ENCODE measurements at regions not wholly inside any gene's neighbourhood (a gene's known extent, or its start where the extent isn't known, plus 50 kb on each side); places are given as distances from the start of the nearest gene placed in this dataset.

DNA sequence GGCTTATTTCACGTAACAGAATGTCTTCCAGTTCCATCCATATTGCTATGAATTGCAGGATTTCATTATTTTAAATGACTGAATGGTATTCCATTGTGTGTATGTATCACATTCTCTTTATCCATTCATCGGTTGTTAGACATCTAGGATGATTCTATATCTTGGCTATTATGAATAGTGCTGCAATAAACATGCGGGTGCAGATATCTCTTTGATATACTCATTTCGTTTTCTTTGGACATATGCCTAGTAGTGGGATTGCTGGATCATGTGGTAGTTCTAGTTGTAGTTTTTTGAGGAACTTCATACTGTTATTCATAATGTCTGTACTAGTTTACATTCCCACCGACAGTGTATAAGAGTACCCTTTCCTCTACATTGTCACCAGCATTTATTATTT, 460.5 kb downstream of the MAN2A1 start:
- no peaks in the 10 kb centered on the region for H3K27me3 ChIP-seq (ENCODE audit: control insufficient read depth, insufficient read depth, low read length)
- H3K79me2 ChIP-seq = no peaks in the 10 kb centered on the region
- H3K9ac ChIP-seq = no peak overlapping the region
- no peaks in the 10 kb centered on the region for H3K9me3 ChIP-seq (ENCODE audit: control insufficient read depth, low read length)
- no peak overlapping the region for H3K4me2 ChIP-seq (ENCODE audit: low read length)
- H3K4me3 ChIP-seq (ENCODE audit: low read depth, low read length) = no peak overlapping the region
- H3K4me1 ChIP-seq = no peaks in the 10 kb centered on the region
- H3K36me3 ChIP-seq (ENCODE audit: control insufficient read depth, insufficient read depth, low read length) = no peaks in the 10 kb centered on the region
- H2AFZ ChIP-seq = no peak overlapping the region
- no peak for TF ChIP-seq CTCF (IDR thresholded peaks at IDR 0.05)
- no peak overlapping the region for H3K27ac ChIP-seq

- Histone ChIP-seq H3K27me3 (ENCODE audit: control insufficient read depth, insufficient read depth, low read length) (no peaks in the 10 kb centered on the region), H3K4me3 (ENCODE audit: low read depth, low read length) (no peak overlapping the region), H3K9ac (no peak overlapping the region), H3K9me3 (ENCODE audit: control insufficient read depth, low read length) (no peaks in the 10 kb centered on the region), H3K36me3 (ENCODE audit: control insufficient read depth, insufficient read depth, low read length) (no peaks in the 10 kb centered on the region), H3K27ac (no peak overlapping the region), H2AFZ (no peak overlapping the region), H3K79me2 (no peaks in the 10 kb centered on the region), H3K4me1 (no peaks in the 10 kb centered on the region), H3K4me2 (ENCODE audit: low read length) (no peak overlapping the region)
- no peak for TF ChIP-seq CTCF (IDR thresholded peaks at IDR 0.05)
Measured at GRCh38 chr5:110159202-110159601, 469.5 kb downstream of the MAN2A1 start.

GRCh38 chr5:110161162-110161561, 471.4 kb downstream of the MAN2A1 start:
- no peak overlapping the region for H3K27ac ChIP-seq
- H3K79me2 ChIP-seq = no peaks in the 10 kb centered on the region

DNA sequence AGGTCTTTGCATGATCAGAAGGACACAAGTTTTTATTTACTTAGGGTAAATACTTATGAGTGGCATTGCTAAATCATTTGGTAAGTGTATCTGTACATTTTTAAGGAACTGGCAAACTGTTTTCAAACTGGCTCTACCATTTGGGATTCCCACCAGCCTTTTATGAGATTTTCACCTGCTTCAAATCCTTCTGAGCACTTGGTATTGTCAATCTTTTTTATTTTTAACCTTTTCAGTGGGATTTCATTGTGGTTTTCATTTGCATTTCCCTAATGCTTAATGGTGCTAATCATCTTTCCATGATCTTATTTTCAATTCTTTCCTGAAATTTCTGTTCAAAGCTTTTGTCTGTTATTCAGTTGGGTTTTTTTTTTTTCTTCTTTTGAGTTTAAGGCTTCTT, 475.6 kb downstream of the MAN2A1 start:
- Histone ChIP-seq H3K27me3 (ENCODE audit: control insufficient read depth, insufficient read depth, low read length) (no peaks in the 10 kb centered on the region), H3K4me3 (ENCODE audit: low read depth, low read length) (no peak overlapping the region), H2AFZ (no peak overlapping the region), H3K4me2 (ENCODE audit: low read length) (no peak overlapping the region), H3K4me1 (no peaks in the 10 kb centered on the region), H3K9me3 (ENCODE audit: control insufficient read depth, low read length) (no peaks in the 10 kb centered on the region), H3K79me2 (no peaks in the 10 kb centered on the region), H3K9ac (no peak overlapping the region), H3K36me3 (ENCODE audit: control insufficient read depth, insufficient read depth, low read length) (no peaks in the 10 kb centered on the region), H3K27ac (no peak overlapping the region)
- TF ChIP-seq CTCF (IDR thresholded peaks at IDR 0.05) = no peak

More at GRCh38 chr5:110161162-110161561, 471.4 kb downstream of the MAN2A1 start:
- H3K9me3 ChIP-seq (ENCODE audit: control insufficient read depth, low read length) = no peaks in the 10 kb centered on the region
- no peak overlapping the region for H3K9ac ChIP-seq
- no peaks in the 10 kb centered on the region for H3K36me3 ChIP-seq (ENCODE audit: control insufficient read depth, insufficient read depth, low read length)
- H3K4me3 ChIP-seq (ENCODE audit: low read depth, low read length) = no peak overlapping the region
- H3K4me2 ChIP-seq (ENCODE audit: low read length) = no peak overlapping the region
- no peak overlapping the region for H2AFZ ChIP-seq
- H3K4me1 ChIP-seq = no peaks in the 10 kb centered on the region
- no peak for TF ChIP-seq CTCF (IDR thresholded peaks at IDR 0.05)
- H3K27me3 ChIP-seq (ENCODE audit: control insufficient read depth, insufficient read depth, low read length) = no peaks in the 10 kb centered on the region

GRCh38 chr5:110167384-110167783, 477.7 kb downstream of the MAN2A1 start:
- Histone ChIP-seq H3K27ac (no peak overlapping the region), H3K9me3 (ENCODE audit: control insufficient read depth, low read length) (no peaks in the 10 kb centered on the region), H3K36me3 (ENCODE audit: control insufficient read depth, insufficient read depth, low read length) (no peaks in the 10 kb centered on the region), H3K27me3 (ENCODE audit: control insufficient read depth, insufficient read depth, low read length) (no peaks in the 10 kb centered on the region), H2AFZ (no peak overlapping the region), H3K79me2 (no peaks in the 10 kb centered on the region), H3K4me2 (ENCODE audit: low read length) (no peak overlapping the region), H3K4me1 (no peaks in the 10 kb centered on the region), H3K4me3 (ENCODE audit: low read depth, low read length) (no peak overlapping the region), H3K9ac (no peak overlapping the region)
- TF ChIP-seq CTCF (IDR thresholded peaks at IDR 0.05) = no peak

All from parathyroid adenoma (tissue), 2 donors.